Effector memory CD4-positive, alpha-beta T cell (primary cell): ENCODE measurements at regions not wholly inside any gene's neighbourhood (a gene's known extent, or its start where the extent isn't known, plus 50 kb on each side); places are given as distances from the start of the nearest gene placed in this dataset.

ENCODE experiments used
- DNase-seq, 3 donors: peaks; one replicate each; pipeline ENCODE4 v3.0.0-alpha.2; 2020
- H3K27ac ChIP-seq: 2 replicates; pipeline ENCODE4 v1.7.0; 2013; ENCODE audit warnings: mild to moderate bottlenecking, low read length, moderate library complexity; ENCODE audit not compliant: insufficient read depth, poor library complexity, severe bottlenecking
- H3K27me3 ChIP-seq: replicated peaks from 2 replicates; pipeline ENCODE4 v1.7.0; 2013; ENCODE audit warnings: mild to moderate bottlenecking, low read length; ENCODE audit not compliant: insufficient read depth, control insufficient read depth, poor library complexity, severe bottlenecking
- H3K36me3 ChIP-seq: 2 replicates; pipeline ENCODE4 v1.7.0; 2013; ENCODE audit warnings: mild to moderate bottlenecking, low read length, moderate library complexity; ENCODE audit not compliant: control insufficient read depth, insufficient read depth
- H3K4me1 ChIP-seq: 2 replicates; pipeline ENCODE4 v1.7.0; 2013; ENCODE audit warnings: low read length, mild to moderate bottlenecking; ENCODE audit not compliant: control insufficient read depth, insufficient read depth, poor library complexity, severe bottlenecking
- H3K4me3 ChIP-seq: 2 replicates; pipeline ENCODE4 v1.7.0; 2013; ENCODE audit warnings: low read length, low read depth, mild to moderate bottlenecking; ENCODE audit not compliant: insufficient read depth, poor library complexity, severe bottlenecking
- H3K9me3 ChIP-seq: 2 replicates; pipeline ENCODE4 v1.7.0; 2013; ENCODE audit warnings: mild to moderate bottlenecking, low read length, moderate library complexity; ENCODE audit not compliant: control insufficient read depth

GRCh38 chr7:10268034-10268433 lies 705.6 kb upstream of the PHF14 start:
- no peaks in the 10 kb centered on the region for H3K36me3 ChIP-seq
- DNase-seq, result no peak
- H3K9me3 ChIP-seq, result no peaks in the 10 kb centered on the region
- H3K27ac ChIP-seq, result no peak overlapping the region
- H3K4me1 ChIP-seq, result no peaks in the 10 kb centered on the region
- H3K27me3 ChIP-seq, result no peaks in the 10 kb centered on the region
- no peak overlapping the region for H3K4me3 ChIP-seq

- no peak overlapping the region for H3K27ac ChIP-seq
- no peaks in the 10 kb centered on the region for H3K36me3 ChIP-seq
- DNase-seq, result no peak
These were observed 690.8 kb upstream of the PHF14 start for GRCh38 chr7:10282909-10283308.

DNA sequence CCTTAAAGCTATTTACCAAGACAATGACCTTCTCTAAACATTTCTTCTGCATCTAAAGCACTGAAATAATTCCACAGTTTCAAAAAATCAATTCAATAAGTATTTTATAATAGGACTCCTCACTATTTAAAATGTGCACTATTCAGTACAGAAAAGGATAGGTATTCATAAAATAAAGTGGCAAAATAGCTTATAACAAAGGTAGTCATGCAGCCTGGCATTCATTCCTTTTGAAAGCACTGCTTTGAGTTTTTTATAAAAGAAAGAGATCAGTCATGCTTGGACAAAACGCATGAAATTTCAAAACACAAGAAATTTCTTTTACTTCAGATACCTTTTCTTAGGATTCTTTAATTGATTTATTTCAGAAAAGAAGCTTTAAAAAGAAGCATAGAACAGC lies 689.7 kb upstream of the PHF14 start:
- no peak overlapping the region for H3K27ac ChIP-seq
- H3K4me3 ChIP-seq, result no peak overlapping the region
- H3K9me3 ChIP-seq, result no peaks in the 10 kb centered on the region
- no peaks in the 10 kb centered on the region for H3K36me3 ChIP-seq
- H3K27me3 ChIP-seq, result no peaks in the 10 kb centered on the region
- no peak for DNase-seq
- no peaks in the 10 kb centered on the region for H3K4me1 ChIP-seq

More at GRCh38 chr7:10282909-10283308, 690.8 kb upstream of the PHF14 start:
- Histone ChIP-seq H3K4me1 (no peaks in the 10 kb centered on the region), H3K4me3 (no peak overlapping the region), H3K27me3 (no peaks in the 10 kb centered on the region), H3K9me3 (no peaks in the 10 kb centered on the region)

DNA sequence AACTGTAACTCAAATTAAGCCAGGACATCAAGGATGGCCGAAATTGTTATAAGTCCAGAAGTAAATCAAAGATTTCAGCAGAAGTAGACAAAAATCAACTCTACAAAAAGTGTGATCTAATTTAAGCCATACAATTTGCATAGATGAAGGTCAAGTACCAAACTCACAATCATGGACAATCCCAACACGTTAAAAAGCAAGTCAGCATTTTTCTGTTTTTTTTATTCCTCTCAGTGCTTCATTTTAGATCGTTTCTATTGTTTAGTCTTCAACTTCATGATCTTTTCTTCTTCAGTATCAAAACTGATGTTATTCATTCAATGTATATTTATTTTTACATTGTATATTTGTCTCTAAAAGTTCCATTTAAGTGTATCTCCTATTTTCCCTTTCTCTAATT lies 674.3 kb upstream of the PHF14 start:
- Histone ChIP-seq H3K9me3 (no peaks in the 10 kb centered on the region), H3K4me1 (no peaks in the 10 kb centered on the region), H3K27ac (no peak overlapping the region), H3K4me3 (no peak overlapping the region), H3K36me3 (no peaks in the 10 kb centered on the region), H3K27me3 (no peaks in the 10 kb centered on the region)
- DNase-seq, result no peak

DNA sequence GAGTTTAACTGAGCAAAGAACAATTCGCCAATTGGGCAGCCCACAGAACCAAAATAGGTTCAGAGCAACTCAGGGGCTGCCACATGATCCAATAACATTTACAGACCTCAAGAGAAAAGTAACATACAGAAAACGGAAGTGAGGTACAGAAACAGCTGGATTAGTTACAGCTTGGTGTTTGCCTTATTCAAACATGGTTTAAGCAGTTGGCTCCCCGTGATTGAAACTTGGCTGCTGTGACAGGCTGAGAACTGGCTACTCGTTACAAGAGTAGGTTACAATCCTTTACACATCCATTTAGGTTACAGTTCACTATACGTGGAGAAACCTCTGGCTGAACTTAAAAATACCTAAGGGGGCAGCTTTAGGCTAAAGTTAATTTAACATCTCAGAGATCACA lies 673.1 kb upstream of the PHF14 start:
- Histone ChIP-seq H3K36me3 (no peaks in the 10 kb centered on the region), H3K4me1 (no peaks in the 10 kb centered on the region), H3K27me3 (no peaks in the 10 kb centered on the region), H3K9me3 (no peaks in the 10 kb centered on the region), H3K27ac (no peak overlapping the region), H3K4me3 (no peak overlapping the region)
- no peak for DNase-seq

- Histone ChIP-seq H3K36me3 (no peaks in the 10 kb centered on the region), H3K27ac (no peak overlapping the region), H3K4me3 (no peak overlapping the region), H3K9me3 (no peaks in the 10 kb centered on the region), H3K4me1 (no peaks in the 10 kb centered on the region), H3K27me3 (no peaks in the 10 kb centered on the region)
- no peak for DNase-seq
These were observed 665.4 kb upstream of the PHF14 start for GRCh38 chr7:10308276-10308675.

DNA sequence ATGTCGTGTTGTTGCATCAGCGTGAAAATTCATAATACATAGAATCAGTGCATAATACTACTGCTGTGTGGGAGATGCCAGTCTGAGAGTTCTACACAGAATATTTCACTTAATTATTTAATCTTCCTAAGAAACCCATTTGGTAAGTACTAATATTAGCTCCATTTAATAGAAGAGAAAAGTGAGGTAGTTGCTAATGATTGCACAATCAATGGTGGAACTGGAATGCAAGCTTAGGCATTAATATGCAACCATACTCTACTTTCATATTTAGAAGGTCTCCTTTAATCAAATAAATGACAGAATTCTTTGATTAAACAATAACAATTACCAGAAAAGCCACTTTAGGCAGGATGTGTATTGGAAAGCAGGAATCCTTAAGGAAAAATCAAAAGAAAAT lies 660.7 kb upstream of the PHF14 start:
- no peaks in the 10 kb centered on the region for H3K9me3 ChIP-seq
- no peak for DNase-seq
- no peaks in the 10 kb centered on the region for H3K27me3 ChIP-seq
- no peaks in the 10 kb centered on the region for H3K4me1 ChIP-seq
- H3K4me3 ChIP-seq, result no peak overlapping the region
- H3K27ac ChIP-seq, result no peak overlapping the region
- no peaks in the 10 kb centered on the region for H3K36me3 ChIP-seq

DNA sequence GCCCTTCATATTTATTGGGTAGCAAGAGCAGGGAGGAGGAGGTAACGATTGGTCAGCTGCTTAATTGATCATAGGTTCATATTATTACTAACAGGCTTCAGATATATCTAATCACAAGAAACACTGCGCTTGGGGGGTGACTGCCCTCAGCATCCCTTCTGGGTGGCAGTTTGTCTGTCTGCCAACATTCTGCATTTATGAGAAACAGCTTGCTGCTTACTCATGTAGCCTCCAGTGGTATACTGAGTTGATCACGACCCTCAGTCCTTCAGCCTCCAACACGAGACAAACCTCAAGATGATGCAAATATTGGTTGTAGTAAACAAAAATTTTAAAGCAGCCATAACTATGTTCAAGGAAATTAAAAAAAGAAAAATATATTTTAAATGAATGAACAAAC lies 657.8 kb upstream of the PHF14 start:
- peaks cover 3% of the 10 kb centered on the region for H3K9me3 ChIP-seq
- no peaks in the 10 kb centered on the region for H3K27me3 ChIP-seq
- no peaks in the 10 kb centered on the region for H3K36me3 ChIP-seq
- H3K4me3 ChIP-seq, result no peak overlapping the region
- DNase-seq, result no peak
- no peak overlapping the region for H3K27ac ChIP-seq
- H3K4me1 ChIP-seq, result no peaks in the 10 kb centered on the region

GRCh38 chr7:10316488-10316887 lies 657.2 kb upstream of the PHF14 start:
- no peaks in the 10 kb centered on the region for H3K36me3 ChIP-seq
- DNase-seq, result no peak
- peaks cover 3% of the 10 kb centered on the region for H3K9me3 ChIP-seq
- H3K27me3 ChIP-seq, result no peaks in the 10 kb centered on the region
- H3K4me1 ChIP-seq, result no peaks in the 10 kb centered on the region
- no peak overlapping the region for H3K4me3 ChIP-seq
- no peak overlapping the region for H3K27ac ChIP-seq

- Histone ChIP-seq H3K27me3 (no peaks in the 10 kb centered on the region), H3K4me1 (no peaks in the 10 kb centered on the region), H3K9me3 (peaks cover 3% of the 10 kb centered on the region), H3K27ac (no peak overlapping the region), H3K36me3 (no peaks in the 10 kb centered on the region), H3K4me3 (no peak overlapping the region)
- DNase-seq, result no peak
These were observed 648.3 kb upstream of the PHF14 start for GRCh38 chr7:10325395-10325794.

- no peaks in the 10 kb centered on the region for H3K27me3 ChIP-seq
- H3K4me1 ChIP-seq, result no peaks in the 10 kb centered on the region
- H3K36me3 ChIP-seq, result no peaks in the 10 kb centered on the region
- H3K27ac ChIP-seq, result no peak overlapping the region
- DNase-seq, result no peak
- no peaks in the 10 kb centered on the region for H3K9me3 ChIP-seq
- H3K4me3 ChIP-seq, result no peak overlapping the region
These were observed 630.6 kb upstream of the PHF14 start for GRCh38 chr7:10343108-10343507.
